ENCODE measurements at regions not wholly inside any gene's neighbourhood (a gene's known extent, or its start where the extent isn't known, plus 50 kb on each side); places are given as distances from the start of the nearest gene placed in this dataset.

DNA sequence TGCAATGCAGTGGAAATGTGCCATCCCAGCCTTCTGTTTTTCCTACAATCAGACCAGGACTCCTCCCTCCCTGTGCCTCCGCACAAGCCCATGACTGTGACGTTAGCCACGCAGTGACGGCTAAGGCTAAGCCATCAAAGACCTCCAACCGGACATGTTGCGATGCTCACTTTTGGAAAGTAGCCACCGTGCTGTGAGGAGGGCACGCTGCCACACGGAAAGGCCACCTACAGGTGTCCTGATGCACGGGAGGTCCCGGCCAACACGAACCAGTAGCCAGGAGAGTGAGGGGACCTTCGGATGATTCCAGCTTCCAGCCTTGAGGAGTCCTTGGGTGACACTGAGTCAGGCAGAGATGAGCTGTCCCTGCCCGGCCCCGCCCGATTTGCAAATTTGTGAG lies 53.9 kb downstream of the FOXL1 start:
- DNase-seq, result no peak

DNA sequence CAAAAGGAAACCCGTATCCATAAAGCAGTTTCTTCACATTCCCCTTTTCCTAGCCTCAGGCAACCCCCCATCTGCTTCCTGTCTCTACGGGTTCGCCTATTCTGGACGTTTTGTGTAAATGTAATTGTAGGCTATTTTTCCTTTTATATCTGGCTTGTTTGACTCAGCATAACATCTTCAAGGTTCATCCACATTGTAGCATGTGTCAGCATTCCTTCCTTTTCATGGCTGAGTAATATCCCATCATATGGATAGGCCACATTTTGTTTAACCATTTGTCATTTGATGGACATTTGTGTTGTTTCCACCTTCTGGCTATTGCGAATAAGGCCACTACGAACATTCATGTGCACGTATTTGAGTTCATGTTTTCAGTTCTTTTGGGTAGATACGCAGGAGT lies 54.6 kb downstream of the FOXL1 start:
- DNase-seq, result no peak

DNA sequence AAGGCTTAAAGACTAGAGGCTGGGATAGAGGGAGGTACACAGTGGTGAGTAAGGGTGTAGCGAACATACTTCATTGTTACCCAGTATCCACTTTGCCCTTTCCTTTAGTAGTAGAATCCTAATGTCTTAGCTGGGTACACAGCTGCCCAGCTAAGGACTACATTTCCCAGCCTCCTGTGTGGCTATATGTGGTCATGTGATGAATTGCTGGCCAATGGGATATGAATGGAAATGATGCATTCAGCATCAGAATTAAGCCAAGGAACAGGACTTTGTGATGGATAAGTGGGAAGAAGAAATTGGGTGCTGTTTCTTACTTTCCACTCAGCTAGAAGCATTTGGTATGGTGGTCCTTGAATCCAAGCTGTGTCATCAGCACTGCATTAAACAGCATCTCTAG lies 55.9 kb downstream of the FOXL1 start:
- DNase-seq, result no peak

DNA sequence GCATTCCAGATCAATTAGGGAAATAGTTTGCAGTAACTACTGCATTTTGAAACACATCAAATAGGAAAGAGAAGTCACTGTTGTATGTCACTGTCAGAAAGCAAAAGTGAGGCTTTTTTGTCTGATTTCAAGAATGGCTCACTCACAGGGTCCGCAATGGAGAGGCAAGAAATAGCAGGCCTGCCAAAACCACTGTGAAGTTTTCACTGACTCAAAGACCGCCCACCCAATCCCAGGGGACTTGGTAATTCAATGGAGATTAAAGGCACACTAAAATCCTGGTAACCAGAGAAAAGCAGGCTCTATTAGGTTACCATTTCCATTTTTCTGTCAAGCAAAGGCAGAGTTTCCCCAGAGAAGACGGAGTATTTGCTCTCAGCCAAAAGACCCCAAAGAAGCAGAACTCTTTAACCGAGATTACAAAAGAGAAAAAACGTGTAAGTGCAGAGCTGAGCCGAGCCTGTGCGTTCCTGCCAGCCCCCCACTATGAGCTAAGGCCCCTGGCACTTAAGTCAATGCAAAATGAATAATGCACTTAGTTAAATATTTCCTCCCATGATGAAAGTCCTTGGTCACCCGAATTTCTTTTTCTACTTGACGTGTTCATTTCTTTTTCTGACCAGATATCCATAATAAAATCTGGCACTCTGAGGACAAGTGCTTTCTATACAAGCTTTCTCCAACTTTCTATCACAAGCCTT lies 57.0 kb downstream of the FOXL1 start:
- no peak for DNase-seq

DNA sequence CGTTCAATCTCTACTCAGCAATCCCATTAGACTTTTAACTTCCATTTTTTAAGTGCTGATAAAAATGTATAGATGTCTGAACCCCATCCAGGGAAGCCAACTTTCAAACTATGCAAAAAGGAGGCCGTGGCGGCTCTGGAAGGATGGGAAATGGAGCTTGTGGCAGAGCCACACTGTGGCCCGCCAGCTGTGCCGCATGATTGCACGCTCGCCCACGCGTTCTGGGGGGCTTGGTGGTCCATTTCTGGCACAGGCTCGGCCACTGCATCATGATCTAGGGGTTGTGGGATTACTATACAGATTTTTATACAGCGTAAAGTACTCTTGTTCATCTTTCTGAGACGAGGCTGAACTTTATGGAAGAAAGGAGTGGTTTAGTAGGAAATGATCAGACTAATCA lies 57.6 kb downstream of the FOXL1 start:
- no peak for DNase-seq

DNA sequence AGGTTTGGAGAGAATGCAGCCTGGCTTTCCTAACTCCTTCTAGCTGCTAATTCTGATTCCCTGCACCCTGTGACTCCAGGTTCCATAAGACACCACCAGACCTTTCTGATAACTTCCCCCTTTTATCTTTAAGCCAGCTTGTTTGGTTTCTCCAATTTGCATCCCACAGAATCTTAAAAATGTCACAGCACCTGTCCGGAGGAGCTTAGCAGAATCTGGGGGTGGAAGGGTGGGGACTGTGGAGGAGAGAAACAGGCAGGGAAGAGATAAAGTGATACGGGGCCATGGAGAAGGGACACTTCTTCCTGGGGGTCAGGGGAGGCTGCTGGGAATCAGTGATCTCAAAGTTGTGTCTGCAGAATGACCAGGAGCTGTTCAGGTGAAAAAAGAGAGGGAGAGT lies 59.4 kb downstream of the FOXL1 start:
- DNase-seq, result no peak

DNA sequence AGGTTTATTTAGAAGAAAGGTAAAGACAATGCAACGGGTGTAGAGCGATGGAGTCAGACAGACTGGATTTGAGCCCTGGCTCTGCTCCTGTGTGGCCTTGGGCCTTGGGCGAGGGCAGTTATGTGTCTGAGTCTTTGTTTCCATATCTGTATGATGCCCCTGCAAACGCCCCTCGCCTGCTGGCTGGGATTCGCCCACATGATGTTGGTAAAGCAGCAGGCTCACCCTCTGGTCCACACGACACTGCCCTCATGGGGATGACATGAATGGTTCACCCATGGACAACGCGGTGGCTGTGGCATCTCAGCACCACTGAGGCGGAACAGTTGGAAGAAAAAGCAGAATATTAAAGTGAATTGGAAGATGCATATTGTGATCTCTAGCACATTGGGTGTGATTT lies 60.3 kb downstream of the FOXL1 start:
- no peak for DNase-seq

DNA sequence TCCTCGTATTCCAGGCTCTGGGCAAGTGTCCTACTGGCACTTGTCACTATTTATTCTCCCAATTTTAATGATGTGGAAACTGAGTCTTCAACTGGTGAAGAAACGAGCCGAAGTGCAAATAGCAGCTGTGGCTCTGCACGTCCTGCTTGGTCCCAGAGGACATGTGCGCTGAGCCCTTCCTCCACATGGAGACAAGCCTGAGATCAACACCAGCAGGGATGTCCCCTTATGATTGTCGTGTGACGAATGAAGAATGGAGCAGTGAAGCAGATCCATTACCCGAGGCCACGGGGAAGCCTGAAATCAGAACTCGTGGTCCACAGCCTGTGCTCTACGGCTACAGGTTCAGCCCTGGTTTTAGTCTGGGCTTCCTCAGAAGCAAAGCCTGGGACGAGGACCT lies 61.0 kb downstream of the FOXL1 start:
- DNase-seq, result no peak

DNA sequence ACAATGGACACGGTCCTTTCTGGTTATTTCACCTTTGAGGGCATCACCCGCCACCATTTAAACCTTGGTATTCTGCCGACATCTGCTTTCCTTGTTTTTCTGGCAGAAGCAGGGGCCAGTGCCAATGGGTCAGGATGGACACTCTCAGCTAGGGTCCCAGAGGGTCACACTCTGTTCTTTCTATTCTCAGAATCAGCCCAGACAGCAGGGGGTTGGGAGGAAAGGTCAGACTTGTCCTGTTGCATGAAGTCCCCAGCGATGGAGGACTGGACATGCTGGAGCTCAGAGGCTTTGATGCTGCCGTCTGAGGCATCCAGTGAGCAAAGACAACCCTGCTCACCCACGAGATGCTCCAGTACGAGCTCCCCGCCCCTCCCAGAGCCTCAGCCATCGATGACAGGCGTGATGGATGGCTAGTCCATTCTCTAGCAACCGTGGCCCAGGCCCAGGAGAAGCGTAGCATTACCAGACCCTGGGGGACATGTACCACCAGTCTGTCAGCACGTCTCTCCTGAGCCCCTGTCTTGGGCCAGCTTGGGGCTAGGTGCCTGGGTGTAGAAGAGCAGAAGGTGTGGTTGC lies 62.0 kb downstream of the FOXL1 start:
- no peak for DNase-seq

DNA sequence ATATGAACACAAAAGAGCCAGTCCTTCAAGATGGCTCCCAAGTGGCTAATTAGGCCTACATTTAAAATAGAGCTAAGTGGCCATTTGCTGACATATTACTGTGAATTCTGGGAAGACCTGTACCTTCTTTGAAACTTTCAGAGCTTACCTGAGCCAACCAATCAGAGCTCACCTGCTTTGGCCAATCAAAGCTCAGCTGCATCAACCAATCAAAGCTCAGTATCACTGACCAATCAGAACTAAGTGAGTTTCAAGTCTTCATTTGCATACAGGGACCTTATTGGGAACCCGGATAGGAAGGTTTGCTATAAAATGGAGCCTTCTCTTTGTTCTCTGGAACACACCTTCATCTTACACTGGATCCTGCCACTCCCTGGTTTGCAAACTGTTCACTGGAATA lies 63.7 kb downstream of the FOXL1 start:
- no peak for DNase-seq

DNA sequence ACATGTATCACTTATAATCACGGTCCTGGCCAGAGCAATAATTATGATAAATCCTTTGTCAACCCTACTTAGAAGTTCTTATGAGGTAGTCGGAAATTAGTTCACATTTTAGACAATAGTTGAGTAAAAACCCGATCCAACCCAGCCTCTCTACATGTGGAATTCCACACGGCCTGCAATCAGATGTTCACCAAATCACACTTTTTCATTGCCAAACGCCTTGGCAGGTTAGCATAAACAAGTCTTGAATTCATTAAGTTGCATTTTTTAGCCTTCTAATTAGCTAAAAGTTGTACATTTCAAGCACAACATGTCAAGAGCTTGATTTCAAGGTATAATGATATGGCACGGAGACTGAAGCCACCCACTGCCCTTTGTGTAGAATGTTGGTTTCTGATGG lies 65.3 kb downstream of the FOXL1 start:
- DNase-seq, result no peak

DNA sequence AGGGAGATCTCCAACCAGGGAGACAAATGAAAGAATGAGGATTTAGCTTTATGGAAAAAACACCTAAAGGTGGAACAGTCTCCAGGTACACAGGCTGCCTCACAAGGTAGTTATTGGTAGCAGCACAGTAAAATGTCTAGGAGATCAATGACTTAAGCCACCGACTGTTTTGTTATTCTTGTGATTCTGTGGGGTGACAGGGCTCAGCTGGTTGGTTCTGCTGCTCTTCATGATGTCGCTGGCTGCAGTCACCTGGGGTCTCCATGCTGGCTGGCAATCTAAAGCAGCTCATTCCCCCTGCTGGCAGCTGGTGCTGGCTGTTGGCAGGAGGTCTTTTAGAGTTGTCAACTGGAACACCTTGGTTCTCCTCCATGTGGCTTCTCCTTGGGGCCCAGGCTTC lies 69.2 kb downstream of the FOXL1 start:
- DNase-seq, result no peak

DNA sequence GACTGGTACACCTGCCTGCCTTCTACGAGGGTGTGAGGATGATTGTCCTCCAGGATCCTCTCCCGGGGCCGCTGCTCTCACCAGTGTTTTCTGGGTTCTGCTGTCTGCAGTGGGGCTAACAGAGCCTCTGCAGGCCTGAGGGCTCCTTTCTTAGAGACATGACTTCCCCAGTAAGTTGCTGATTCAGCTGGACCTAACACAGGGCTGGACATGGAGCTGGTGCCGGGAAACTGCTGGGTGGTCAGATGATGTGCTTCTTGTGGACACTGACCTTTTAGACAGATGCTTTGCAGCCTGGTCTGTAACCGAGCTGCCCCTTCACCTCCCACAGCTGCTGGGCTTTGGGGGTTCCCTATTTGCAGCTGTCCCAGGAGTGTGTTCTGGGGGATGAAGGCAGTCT lies 71.5 kb downstream of the FOXL1 start:
- DNase-seq, result no peak

DNA sequence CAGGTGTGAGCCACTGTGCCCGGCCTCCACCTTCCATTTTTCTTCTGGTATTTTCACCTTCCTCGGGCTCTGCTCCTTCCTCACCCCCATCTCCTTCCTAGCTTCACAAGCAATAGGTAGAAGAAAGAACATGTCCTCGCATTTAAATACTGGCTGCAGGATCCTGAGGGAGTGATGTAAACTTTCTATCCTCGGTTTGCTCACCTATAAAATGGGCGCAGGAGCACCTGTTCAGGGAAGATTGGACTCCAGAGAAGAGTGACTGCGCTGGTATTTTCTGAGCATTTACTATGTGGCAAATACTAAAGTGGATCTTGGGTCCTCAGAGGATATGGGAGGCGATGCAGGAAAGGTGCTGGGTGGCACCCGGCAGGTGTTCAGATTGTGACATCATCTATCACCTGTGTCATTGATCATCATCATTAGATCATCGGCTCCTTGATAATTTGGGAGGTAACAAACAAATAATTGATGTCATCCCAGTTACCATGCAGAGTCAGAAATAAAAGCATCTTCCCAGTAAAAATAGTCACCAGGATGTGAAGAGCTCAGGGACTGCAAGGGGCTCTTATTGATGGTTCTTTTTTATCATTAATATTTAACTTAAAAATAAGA lies 72.8 kb downstream of the FOXL1 start:
- DNase-seq, result no peak

DNA sequence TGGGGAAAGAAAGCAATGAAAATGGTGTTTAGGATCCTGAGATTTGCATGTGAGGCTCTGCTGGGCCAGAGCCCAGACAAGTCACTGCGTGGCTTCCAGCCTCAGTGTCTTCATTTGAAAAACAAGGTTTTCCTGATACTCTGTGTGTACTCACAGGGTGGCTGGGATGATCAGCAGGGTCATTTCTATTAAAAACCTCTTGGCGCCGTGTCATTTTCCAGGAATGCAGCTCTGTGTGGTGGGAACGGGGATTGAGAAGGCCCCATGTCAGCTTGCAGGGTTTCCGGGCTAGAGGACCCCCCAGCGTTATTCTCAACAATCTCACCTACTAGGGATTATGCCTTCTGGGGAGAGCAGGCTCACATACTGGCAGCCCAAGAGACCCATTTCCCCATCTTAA lies 73.5 kb downstream of the FOXL1 start:
- no peak for DNase-seq

DNA sequence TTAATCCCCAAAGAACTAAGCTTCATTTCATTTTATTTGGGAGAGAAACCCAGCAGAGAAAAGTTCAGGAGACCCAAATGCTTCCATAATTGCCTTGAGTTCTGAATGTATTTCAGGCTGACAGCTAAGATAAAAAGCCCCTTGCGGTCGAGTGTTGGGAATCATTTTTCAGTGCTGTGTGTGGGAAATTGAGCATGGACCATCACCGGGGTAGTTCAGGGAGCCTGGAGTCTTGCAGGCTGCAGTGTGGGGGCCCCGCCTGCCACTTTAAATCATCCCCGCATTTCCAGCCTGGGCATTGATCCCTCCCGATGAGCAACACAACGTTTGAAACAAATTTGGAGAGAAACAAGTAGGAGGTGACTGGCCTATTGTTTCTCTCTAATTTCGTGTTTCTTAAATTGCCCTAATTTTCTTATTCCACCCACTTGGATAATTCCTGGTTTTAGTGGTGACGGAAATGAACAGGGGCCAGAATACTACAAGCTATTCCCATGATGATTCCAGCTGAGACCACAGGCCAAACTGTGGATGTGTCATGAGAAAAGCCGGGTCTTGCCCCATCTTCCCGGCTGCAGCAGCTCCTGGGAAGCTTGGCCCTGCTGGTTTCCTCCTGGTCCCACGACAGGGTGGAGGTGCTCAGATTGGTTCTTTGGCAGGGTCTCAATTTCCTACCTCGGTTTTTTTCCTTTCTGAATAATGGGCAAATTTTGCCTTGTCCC lies 75.1 kb downstream of the FOXL1 start:
- DNase-seq, result no peak

DNA sequence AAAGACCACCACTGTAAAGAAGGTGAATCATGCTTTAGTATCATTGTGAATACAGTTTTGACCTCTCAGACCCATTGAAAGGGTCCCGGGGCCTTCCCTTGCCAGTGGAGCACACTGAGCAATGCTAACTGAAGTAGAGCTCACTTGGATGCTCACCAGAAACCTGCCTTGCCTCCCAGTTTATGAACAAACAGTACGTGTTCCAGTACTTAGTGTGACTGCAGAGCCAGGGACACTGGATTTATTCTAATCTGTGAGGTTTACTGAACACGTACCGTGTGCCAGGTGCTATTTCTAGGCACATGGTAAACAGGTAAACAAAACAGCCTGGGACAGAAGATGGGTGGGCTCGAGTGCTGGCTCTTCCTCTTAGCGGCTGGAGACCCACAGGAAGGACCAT lies 79.6 kb downstream of the FOXL1 start:
- DNase-seq, result no peak

DNA sequence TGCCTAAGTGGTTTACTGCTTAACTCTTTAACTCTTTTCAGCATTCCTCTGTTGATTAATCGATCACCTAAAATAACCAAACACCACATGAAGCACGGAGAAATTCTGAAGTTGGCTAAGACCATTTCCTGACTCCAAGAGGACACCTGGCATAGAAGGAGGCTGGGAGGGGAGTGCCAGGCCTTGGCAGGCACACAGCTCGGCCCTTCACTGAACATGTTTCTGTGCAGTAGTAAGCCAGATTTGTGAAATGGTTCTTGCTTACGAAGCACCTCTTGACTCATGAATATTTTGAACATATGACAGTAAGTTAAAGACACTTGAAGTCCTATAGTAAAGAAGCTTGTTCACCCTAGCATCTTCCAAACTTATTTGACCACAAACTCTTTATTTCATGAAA lies 82.3 kb downstream of the FOXL1 start:
- DNase-seq, result no peak

DNA sequence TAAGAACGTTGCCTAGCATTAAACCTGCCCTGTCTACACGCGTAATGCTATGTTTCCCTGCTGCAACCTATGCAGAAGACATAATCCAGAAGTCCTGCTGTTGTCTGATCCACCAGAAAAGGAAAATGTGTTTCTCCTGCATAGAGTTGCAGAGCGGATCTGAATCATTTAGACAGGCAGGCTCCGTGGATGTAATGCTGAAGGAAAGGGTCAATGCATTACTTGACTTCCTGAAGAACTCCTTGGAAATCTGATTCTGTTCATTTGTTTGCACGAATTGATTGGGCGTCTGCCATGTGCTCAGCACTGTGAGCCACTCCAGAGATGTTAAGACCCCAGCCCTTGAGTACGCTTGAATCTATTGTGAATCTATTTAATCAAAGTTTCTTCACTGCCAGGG lies 83.4 kb downstream of the FOXL1 start:
- DNase-seq, result no peak

DNA sequence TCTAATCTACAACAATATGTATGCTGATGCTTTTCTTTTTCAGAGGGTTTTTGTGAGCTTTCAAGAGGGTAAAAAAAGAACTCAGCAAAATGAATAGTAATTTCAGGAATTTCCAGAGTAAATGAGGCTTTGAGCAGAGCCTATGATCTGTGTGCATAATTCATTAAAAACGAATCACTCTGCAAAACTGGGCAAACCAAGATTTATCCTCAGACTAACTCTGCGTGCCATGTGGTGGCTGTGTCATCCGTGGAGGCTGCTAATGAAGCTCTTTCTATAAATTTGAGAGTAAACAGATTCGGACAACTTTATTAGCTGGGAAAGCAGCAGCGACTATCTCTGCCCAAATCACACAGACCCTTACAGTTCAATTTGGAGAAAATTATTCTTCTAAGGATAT lies 83.8 kb downstream of the FOXL1 start:
- DNase-seq, result no peak

DNA sequence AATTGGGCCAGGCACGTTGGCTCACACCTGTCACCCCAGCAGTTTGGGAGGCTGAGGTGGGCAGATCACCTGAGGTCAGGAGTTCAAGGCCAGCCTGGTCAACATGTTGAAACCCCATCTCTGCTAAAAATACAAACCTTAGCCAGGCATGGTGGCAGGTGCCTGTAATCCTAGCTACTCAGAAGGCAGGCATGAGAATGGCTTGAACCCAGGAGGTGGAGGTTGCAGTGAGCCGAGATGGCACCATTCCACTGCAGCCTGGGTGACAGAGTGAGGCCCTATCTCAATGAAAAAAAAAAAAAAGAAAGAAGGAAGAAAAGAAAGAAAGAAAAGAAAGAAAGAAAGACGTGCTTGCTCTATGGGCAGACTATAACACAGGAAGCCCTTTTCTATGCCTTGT lies 84.4 kb downstream of the FOXL1 start:
- DNase-seq, result no peak

DNA sequence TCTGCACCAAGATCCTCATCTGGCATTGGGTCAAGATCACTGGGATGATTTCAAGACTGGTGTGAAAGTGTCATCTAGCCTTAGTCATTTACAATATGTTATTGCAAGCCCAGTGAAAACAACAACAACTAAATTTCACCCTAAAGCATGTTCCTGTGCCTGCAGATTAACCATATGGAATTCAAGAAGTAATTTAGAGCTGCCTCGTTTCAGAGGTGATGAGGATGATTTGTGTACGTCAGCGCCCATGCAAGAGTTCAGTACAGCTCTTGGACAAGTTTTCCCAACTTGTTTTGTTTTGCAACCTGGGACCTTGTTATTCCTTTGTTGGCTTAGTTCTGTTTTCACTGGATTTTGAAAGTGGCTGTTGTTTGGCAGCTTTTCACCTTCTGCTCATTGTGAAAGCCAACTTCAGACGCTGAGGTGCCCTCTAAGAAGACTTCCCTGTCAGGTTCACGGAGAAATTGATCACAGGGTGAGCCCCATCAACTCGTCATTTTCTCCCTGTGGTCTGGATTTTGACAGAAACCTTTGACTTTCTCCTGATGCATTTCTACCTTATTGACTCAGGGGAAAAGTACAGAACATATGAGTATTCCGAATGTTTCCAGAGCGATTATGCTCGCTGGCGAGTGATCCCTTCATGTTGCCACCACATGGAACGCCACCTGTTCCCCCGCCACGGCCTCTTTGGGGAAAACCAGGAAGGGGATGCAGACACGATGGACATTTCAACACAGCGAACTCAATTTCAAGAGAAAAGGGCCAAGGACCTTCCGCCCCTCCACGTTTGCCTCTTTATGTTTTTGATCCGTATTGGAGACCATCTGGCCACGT lies 85.6 kb downstream of the FOXL1 start:
- no peak for DNase-seq
